Ovary (tissue), 3 donors: ENCODE measurements at regions not wholly inside any gene's neighbourhood (a gene's known extent, or its start where the extent isn't known, plus 50 kb on each side); places are given as distances from the start of the nearest gene placed in this dataset.

Source experiments
- CTCF ChIP-seq, 3 donors: fragments of 450-650 bp in 2 of 3; fragments of 200-600 bp in 1 of 3; IDR thresholded peaks; one replicate each; pipeline versions ENCODE4 v1.5.1 to v1.8.0; 2016 to 2022; ENCODE audit warnings: antibody characterized with exemption in 3 of 3, mild to moderate bottlenecking in 1 of 3
- POLR2A ChIP-seq: fragments of 450-650 bp; IDR thresholded peaks from one replicate; pipeline ENCODE4 v1.6.1; 2017; ENCODE audit warnings: antibody characterized with exemption, mild to moderate bottlenecking, moderate library complexity
- donor health status: DM: no; HTN: no; CAD: no.

- TF ChIP-seq CTCF (IDR thresholded peaks at IDR 0.05), result no peak
- no peak for TF ChIP-seq POLR2A
These were observed 376.3 kb upstream of the SALL1 start for GRCh38 chr16:51527349-51527748.
